ENCODE measurements at regions not wholly inside any gene's neighbourhood (a gene's known extent, or its start where the extent isn't known, plus 50 kb on each side); places are given as distances from the start of the nearest gene placed in this dataset.

DNA sequence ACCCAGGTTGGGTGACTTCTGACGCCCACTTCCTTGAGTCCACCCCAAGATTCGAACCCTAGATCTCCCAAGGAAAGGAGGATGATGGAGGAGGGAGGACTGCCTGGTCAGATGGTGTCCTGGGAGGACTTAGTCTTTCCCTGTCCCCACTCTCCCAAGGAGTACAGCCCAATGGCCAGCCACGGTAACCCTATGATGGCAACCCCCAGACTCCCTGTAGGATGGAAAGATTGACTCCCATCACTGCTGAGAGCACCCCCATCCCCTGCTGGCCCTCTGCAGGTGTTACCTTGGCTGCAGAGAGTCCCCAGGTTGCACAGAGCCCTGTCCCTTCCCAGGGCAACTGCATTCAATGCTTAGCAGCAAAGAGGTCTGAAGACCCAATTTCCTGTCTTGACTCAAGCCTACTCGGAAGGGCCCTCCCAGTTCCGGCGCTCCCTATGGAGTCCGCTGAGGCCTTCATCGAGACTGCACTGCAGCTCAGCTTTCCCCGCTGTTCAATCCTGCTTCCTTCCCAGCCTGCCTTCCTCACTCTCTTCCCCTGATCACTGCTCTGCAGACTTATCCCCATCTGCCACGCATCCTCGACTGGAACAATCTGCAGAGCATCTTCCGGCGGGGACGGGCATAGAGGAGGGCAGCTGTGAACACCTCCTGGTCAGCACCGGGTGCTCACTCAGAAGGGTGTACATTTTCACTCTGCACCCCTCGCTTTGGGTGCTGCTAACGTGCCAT, 50.8 kb upstream of the OCM2 start:
- no peak overlapping the region for H3K4me3 ChIP-seq (ENCODE audit: insufficient read depth, low read depth, low read length)
- H3K27me3 ChIP-seq (ENCODE audit: control insufficient read depth, insufficient read depth, low read length), result no peaks in the 10 kb centered on the region
- DNase-seq, result no peak
- H3K36me3 ChIP-seq (replicated peaks; ENCODE audit: control insufficient read depth, insufficient read depth, low read length), result no peaks in the 10 kb centered on the region

DNA sequence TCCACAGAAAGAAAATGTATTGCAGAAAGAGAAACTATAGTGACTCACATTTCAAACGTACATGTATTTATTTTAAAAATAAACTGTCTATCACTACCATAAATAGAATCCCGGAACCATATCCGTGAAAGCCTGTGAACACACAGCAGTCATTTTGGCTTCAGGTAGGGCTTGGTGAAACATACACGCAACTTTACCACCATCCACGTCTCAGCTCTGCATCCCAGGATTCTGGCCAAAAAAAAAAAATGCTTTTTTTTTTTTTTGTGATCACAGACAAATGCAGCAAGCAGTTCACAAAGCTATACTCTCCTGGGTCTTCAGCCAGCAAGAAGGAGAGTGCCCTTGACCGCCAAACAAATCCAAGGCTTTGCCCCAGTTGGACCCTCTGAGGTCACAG, 56.8 kb upstream of the OCM2 start:
- Histone ChIP-seq H3K27me3 (ENCODE audit: control insufficient read depth, insufficient read depth, low read length) (no peaks in the 10 kb centered on the region), H3K36me3 (replicated peaks; ENCODE audit: control insufficient read depth, insufficient read depth, low read length) (no peaks in the 10 kb centered on the region), H3K4me3 (ENCODE audit: insufficient read depth, low read depth, low read length) (no peak overlapping the region)
- no peak for DNase-seq

DNA sequence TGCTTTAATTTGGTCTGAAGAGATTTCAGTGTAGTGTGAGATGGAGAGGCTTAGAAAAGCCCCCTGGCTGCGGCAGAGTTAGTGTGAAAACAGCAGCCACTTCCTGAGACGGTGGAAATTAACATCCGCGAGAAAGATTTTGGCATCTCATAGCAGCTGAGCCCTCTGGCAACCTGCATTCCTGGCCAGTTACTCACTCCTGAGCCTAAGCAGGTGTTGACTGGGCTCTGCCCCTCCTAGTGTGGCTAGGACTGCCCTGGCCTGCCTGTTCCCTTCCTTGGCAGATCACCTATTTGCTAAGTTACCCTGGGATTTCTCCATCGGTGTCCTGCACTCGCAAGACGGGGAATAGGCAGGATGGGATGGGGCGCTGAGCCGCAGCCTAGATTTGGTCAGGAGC, 57.6 kb upstream of the LMTK2 start:
- Histone ChIP-seq H3K4me3 (ENCODE audit: insufficient read depth, low read depth, low read length) (no peak overlapping the region), H3K27me3 (ENCODE audit: control insufficient read depth, insufficient read depth, low read length) (no peaks in the 10 kb centered on the region), H3K36me3 (replicated peaks; ENCODE audit: control insufficient read depth, insufficient read depth, low read length) (no peaks in the 10 kb centered on the region)
- DNase-seq, result peak; percentile 27

DNA sequence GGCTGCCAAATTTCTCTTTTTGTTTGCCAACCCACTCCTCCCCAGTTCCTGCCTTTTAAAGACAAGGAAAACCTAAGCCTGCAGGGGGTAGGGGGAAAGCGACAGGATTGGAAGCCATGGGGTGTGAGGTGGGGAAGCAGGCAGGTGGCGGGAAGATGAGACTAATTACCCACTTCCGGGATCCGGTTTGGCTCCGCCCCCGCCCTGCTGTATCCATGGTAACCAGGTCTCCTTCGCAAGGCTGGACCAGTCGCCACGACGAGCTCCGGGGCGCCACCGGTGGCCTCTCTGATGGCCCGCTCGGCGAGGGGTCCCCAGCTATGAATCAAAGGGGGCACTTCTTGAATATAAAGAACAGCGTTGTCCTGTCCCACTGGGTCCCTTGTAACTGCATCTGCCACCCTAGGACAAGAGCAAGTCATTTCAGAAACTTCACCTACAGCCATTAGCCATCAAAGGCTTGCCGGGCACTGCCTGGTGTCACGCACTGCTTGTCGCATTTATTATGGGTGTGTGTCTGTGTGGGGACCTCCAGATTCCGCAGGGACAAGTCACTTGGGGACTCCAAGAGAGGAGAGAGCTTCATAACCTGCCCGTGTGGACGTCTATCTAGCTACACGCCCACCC, 55.4 kb upstream of the LMTK2 start:
- Histone ChIP-seq H3K4me3 (ENCODE audit: insufficient read depth, low read depth, low read length) (peak overlapping the region; percentile 3; the same call in 1 of the 2 replicates), H3K27me3 (ENCODE audit: control insufficient read depth, insufficient read depth, low read length) (no peaks in the 10 kb centered on the region), H3K36me3 (replicated peaks; ENCODE audit: control insufficient read depth, insufficient read depth, low read length) (no peaks in the 10 kb centered on the region)
- DNase-seq, result peak; percentile 92

DNA sequence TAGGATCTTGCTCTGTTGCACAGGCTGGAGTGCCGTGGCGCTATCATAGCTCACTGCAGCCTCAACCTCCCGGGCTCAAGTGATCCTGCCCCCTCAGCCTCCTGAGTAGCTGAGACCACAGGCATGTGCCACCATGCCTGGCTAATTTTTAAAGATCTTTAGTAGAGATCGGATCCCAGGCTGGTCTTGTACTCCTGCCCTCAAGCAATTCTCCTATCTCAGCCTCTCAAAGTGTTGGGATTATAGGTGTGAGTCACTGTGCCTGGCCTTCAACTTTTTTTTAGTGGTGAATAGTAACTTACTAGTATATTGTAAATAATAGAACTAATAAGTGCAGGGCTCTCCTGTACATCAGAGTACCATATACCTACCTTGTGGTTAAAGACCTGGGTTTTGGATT, 52.1 kb upstream of the LMTK2 start:
- no peak for DNase-seq
- H3K4me3 ChIP-seq (ENCODE audit: insufficient read depth, low read depth, low read length), result no peak overlapping the region
- no peaks in the 10 kb centered on the region for H3K36me3 ChIP-seq (replicated peaks; ENCODE audit: control insufficient read depth, insufficient read depth, low read length)
- H3K27me3 ChIP-seq (ENCODE audit: control insufficient read depth, insufficient read depth, low read length), result no peaks in the 10 kb centered on the region

DNA sequence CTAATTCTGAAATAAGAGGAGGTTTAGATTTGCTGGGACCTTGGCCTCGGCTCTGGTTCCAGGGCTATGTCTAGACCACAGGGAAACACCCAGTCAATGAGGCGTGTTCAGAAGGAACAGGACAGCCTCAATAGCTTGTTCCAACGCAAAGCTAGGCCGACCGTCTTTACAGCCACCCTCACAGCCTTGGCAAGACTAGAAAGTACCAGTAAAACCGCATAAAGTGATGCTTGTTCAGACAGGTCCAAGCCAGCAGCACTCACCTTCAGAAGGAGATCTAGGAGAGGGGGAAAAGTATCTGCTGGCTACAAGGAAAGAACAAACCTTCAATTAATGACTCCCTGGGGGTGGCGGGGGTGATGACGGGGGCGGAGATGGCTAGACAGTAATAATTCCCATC, 50.1 kb upstream of the LMTK2 start:
- DNase-seq, result no peak
- Histone ChIP-seq H3K4me3 (ENCODE audit: insufficient read depth, low read depth, low read length) (no peak overlapping the region), H3K36me3 (replicated peaks; ENCODE audit: control insufficient read depth, insufficient read depth, low read length) (no peaks in the 10 kb centered on the region), H3K27me3 (ENCODE audit: control insufficient read depth, insufficient read depth, low read length) (no peaks in the 10 kb centered on the region)

Measured in H7 (cell line).